ENCODE measurements at regions not wholly inside any gene's neighbourhood (a gene's known extent, or its start where the extent isn't known, plus 50 kb on each side); places are given as distances from the start of the nearest gene placed in this dataset.
"Not testable (repeated sequence)": the region's sequence is repeated elsewhere in the genome, so short reads cannot be mapped to it uniquely, and the experiment has no call there.

DNA sequence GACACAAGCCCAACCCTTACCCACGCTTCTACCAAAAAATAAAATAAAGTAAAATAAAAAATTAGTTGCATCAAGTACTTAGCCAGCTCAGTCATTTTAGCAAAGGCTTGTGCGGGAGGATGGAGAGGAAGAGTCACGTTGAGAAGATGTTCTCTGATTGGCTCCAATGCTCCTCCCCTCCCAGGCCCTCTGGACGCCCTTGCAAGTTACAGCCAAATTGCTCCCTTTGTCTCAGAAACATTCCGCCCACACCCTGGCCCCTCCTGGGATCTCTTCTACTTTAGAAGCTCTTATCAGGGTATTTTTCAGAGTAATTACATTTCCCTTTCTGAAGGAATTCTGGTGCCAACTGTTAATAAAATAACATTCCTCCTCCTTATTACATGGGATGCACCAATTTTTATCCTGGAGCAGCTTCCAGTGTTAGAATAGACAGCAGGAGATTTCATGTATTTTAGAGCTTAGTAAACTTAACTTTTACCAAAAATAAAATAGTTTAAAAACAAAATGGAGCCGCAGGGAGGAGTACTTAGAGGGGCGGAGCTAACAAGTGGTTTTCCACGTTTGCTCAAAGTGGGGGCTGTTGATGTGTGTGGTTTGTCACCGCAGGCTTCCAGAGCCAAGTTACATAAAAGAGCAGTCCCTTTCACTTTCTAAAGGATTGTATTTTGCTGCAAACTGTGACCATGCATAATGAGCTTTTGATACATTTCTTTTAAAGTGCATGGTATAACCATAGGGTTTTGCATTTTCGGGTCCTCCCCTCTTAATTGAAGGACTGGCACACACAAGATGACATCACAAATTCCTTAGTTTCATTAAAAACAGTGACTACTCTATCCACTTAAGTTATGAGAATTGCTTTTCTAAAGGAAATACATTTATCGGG lies 71.7 kb upstream of the RAP1B start:
- peaks cover 11 to 16% of the 10 kb centered on the region in 2 donors for H3K4me1 ChIP-seq
- TF ChIP-seq, protein P1, sequence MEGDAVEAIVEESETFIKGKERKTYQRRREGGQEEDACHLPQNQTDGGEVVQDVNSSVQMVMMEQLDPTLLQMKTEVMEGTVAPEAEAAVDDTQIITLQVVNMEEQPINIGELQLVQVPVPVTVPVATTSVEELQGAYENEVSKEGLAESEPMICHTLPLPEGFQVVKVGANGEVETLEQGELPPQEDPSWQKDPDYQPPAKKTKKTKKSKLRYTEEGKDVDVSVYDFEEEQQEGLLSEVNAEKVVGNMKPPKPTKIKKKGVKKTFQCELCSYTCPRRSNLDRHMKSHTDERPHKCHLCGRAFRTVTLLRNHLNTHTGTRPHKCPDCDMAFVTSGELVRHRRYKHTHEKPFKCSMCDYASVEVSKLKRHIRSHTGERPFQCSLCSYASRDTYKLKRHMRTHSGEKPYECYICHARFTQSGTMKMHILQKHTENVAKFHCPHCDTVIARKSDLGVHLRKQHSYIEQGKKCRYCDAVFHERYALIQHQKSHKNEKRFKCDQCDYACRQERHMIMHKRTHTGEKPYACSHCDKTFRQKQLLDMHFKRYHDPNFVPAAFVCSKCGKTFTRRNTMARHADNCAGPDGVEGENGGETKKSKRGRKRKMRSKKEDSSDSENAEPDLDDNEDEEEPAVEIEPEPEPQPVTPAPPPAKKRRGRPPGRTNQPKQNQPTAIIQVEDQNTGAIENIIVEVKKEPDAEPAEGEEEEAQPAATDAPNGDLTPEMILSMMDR (IDR thresholded peaks at IDR 0.05 in 4 of 5, conservative IDR thresholded peaks at IDR 0.05 in 1 of 5), result no peak
- no peak for TF ChIP-seq POLR2A (IDR thresholded peaks at IDR 0.05)
- H3K9me3 ChIP-seq, result no peaks in the 10 kb centered on the region
- H3K27ac ChIP-seq, result peak overlapping the region; percentile 39 to 58 (median 53)
- in situ Hi-C loops (cut with MboI; ENCODE audit: low sequenced_read_pairs in 4 of 4) (no loop called here), intact Hi-C loops (cut with DNase I; ENCODE audit: low total_unique reads) (no loop called here)
- H3K4me3 ChIP-seq, result peak overlapping the region; percentile 10 to 36 (median 29)
- no peaks in the 10 kb centered on the region for H3K27me3 ChIP-seq
- H3K36me3 ChIP-seq, result no peaks in the 10 kb centered on the region
- peak; percentile 54 to 62 for ATAC-seq
- DNase-seq, result peak in 1 of 2 donors; percentile 16

DNA sequence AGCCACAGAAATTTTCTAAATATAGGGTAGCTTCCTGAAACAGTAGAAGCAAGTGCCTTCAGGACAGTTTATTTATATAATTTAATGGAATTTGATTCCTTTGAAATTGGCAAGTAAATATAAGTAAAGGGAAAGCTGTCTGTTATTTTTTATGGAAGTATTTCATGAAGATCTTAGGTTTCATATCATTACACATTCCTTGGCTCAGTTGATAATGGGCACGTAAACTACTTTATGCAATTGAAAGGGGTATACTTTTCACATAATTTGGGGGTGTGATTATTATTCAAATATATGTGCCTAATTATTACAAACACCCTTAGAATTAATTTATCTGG lies 71.1 kb upstream of the RAP1B start:
- Histone ChIP-seq H3K36me3 (no peaks in the 10 kb centered on the region), H3K27ac (peak overlapping the region in 2 of 4 donors; percentile 58), H3K27me3 (no peaks in the 10 kb centered on the region), H3K4me1 (peaks cover 11 to 16% of the 10 kb centered on the region in 2 donors), H3K4me3 (peak overlapping the region; percentile 10 to 36 (median 29)), H3K9me3 (no peaks in the 10 kb centered on the region)
- in situ Hi-C loops (cut with MboI; ENCODE audit: low sequenced_read_pairs in 4 of 4) (no loop called here), intact Hi-C loops (cut with DNase I; ENCODE audit: low total_unique reads) (no loop called here)
- TF ChIP-seq, protein P1 (IDR thresholded peaks at IDR 0.05 in 4 of 5, conservative IDR thresholded peaks at IDR 0.05 in 1 of 5), result no peak
- no peak for TF ChIP-seq POLR2A (IDR thresholded peaks at IDR 0.05)
- no peak for ATAC-seq
- DNase-seq, result no peak

DNA sequence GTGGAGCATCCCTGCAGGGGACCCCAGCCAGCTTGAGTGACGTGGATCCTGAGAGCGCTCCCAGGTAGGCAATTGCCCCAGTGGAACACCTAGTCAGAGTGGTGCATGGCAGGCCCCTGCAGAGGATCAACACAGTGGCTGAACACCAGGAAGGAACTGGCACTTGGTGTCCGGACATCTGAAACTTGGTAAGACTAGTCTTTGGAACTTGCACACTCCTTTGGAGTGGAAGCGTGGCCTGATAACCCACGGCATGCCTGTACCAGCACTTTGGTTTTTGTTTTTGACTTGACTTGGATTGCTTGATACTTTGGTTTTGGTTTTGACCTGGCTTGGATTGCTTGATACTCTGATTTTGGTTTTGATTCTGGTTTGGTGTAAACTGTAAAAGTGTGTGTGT lies 69.9 kb upstream of the RAP1B start:
- H3K4me1 ChIP-seq, result peaks cover 11 to 16% of the 10 kb centered on the region in 2 donors
- H3K4me3 ChIP-seq; H3K27ac ChIP-seq; ATAC-seq; H3K27me3 ChIP-seq; in situ Hi-C loops (cut with MboI; ENCODE audit: low sequenced_read_pairs in 4 of 4); H3K9me3 ChIP-seq; DNase-seq; H3K36me3 ChIP-seq; intact Hi-C loops (cut with DNase I; ENCODE audit: low total_unique reads): not testable (repeated sequence)

DNA sequence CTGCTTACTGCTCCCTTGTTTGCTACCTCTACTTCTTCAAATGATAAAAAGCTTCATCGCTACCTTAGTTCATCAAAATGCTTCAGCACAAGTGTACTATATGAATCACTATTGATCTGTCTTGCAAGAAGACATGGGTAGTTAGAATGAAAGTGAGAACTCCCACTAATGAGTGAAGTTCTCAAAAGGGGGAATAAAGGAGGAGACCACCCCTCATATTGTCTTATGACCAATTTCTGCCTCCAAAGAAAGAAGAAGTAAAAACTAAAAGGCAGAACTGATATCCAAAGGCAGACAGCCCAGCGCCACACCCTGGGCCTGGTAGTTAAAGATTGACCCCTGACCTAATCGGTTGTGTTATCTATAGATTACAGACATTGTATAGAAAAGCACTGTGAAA lies 63.4 kb upstream of the RAP1B start:
- H3K36me3 ChIP-seq; H3K27me3 ChIP-seq; intact Hi-C loops (cut with DNase I; ENCODE audit: low total_unique reads); ATAC-seq; H3K4me3 ChIP-seq; in situ Hi-C loops (cut with MboI; ENCODE audit: low sequenced_read_pairs in 4 of 4); H3K4me1 ChIP-seq; H3K27ac ChIP-seq; DNase-seq; H3K9me3 ChIP-seq: not testable (repeated sequence)

DNA sequence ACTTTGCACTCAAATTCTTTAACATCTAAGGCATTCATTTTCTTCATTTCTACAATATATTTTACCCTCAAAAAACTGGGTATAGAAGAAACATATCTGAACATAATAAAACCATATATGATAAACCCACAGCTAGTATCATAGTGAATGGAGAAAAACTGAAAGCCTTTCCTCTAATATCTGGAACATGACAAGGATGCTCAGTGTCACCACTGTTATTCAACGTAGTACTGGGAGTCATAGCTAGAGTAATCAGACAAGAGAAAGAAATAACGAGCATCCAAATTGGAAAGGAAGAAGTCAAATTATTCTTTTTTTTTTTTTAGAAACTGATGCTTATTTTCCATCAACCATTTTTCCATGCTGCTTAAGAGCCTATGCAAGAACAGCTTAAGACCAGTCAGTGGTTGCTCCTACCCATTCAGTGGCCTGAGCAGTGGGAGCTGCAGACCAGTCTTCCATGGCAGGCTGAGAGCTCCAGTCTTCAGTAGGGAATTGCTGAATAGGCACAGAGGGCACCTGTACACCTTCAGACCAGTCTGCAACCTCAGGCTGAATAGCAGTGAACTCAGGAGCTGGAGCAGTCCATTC lies 58.0 kb upstream of the RAP1B start:
- H3K27ac ChIP-seq; H3K27me3 ChIP-seq; DNase-seq; H3K4me1 ChIP-seq; intact Hi-C loops (cut with DNase I; ENCODE audit: low total_unique reads); H3K36me3 ChIP-seq; ATAC-seq; H3K9me3 ChIP-seq; H3K4me3 ChIP-seq: not testable (repeated sequence)
- in situ Hi-C loops (cut with MboI; ENCODE audit: low sequenced_read_pairs in 4 of 4), result loop anchor here in 1 of 4 donors (25.0 kb wide), 1 partner anchor 110 kb away; no protein-coding TSS in a partner anchor

DNA sequence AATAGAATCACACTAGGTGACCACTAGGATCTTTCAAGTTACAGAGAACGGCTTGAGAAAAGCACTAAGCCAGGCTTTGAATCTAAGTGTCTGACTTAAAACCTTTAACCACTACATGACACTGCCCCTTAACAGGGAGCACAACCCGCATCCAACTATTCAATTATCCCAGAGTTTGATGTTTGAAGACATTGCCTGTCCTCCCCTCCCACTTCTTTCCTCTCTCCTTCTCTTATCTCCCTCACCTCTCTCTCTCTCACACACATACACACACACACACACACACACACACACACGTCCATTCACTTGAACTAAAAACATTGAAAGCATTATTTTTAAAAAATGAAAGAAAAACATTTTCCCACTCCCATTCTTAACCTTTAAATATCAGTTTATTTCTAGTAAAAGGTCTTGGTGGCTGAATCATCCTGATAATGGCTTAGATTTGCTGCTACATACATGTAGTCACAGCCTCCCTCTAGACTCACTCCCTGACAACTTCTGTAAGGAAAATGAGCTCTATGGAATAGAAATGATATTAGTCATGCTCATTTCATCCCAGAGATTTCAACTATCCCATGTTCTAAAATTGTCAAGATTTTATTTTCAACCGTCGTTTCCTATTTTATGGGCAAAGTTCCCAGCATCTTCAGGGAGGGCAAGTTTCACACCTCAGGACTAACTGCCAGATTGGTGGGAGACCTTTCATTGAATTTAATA lies 53.5 kb upstream of the RAP1B start:
- no peak for DNase-seq
- in situ Hi-C loops (cut with MboI; ENCODE audit: low sequenced_read_pairs in 4 of 4) (loop anchor here in 1 of 4 donors (25.0 kb wide), 1 partner anchor 105 kb away; no protein-coding TSS in a partner anchor), intact Hi-C loops (cut with DNase I; ENCODE audit: low total_unique reads) (no loop called here)
- Histone ChIP-seq H3K27ac (no peak overlapping the region), H3K4me1 (no peaks in the 10 kb centered on the region), H3K36me3 (no peaks in the 10 kb centered on the region), H3K4me3 (no peak overlapping the region), H3K9me3 (no peaks in the 10 kb centered on the region), H3K27me3 (no peaks in the 10 kb centered on the region)
- no peak for ATAC-seq
- TF ChIP-seq POLR2A (IDR thresholded peaks at IDR 0.05), result no peak
- TF ChIP-seq, protein P1 (IDR thresholded peaks at IDR 0.05 in 4 of 5, conservative IDR thresholded peaks at IDR 0.05 in 1 of 5), result no peak
